Aorta (tissue), 5 donors: ENCODE measurements at regions not wholly inside any gene's neighbourhood (a gene's known extent, or its start where the extent isn't known, plus 50 kb on each side); places are given as distances from the start of the nearest gene placed in this dataset.

Source experiments
- ATAC-seq: fragments of 200-7000 bp; cut with Tn5 transposase; one replicate; pipeline ENCODE4 v1.9.1; 2022; ENCODE audit warnings: moderate library complexity; ENCODE audit not compliant: low FRiP score
- DNase-seq, 2 donors: peaks; one replicate each; pipeline ENCODE4 v3.0.0-alpha.2; 2020
- H3K27ac ChIP-seq, 2 donors: one replicate each; pipeline ENCODE4 v1.5.1; 2013; ENCODE audit warnings: low read length in 2 of 2, mild to moderate bottlenecking in 2 of 2, moderate library complexity in 2 of 2, control low read depth in 1 of 2, inconsistent platforms in 1 of 2, low read depth in 1 of 2
- H3K27me3 ChIP-seq, 2 donors: one replicate each; pipeline ENCODE4 v1.6.1; 2013; ENCODE audit warnings: control low read depth in 1 of 2, low read length in 1 of 2, mild to moderate bottlenecking in 1 of 2, moderate library complexity in 1 of 2; ENCODE audit not compliant: insufficient read depth in 2 of 2, control insufficient read depth in 1 of 2
- H3K36me3 ChIP-seq, 2 donors: one replicate each; pipeline ENCODE4 v1.6.1; 2013; ENCODE audit warnings: control low read depth in 1 of 2, low read length in 1 of 2, mild to moderate bottlenecking in 1 of 2; ENCODE audit not compliant: insufficient read depth in 2 of 2, control insufficient read depth in 1 of 2
- H3K4me1 ChIP-seq, 2 donors: one replicate each; pipeline ENCODE4 v1.6.1; 2013; ENCODE audit warnings: low read length in 2 of 2, control low read depth in 1 of 2, mild to moderate bottlenecking in 1 of 2, moderate library complexity in 1 of 2; ENCODE audit not compliant: insufficient read depth in 2 of 2, control insufficient read depth in 1 of 2
- H3K4me3 ChIP-seq, 2 donors: one replicate each; pipeline ENCODE4 v1.5.1; 2013; ENCODE audit warnings: low read length in 2 of 2, control low read depth in 1 of 2, mild to moderate bottlenecking in 1 of 2
- H3K9me3 ChIP-seq: one replicate; pipeline ENCODE4 v1.6.1; 2013; ENCODE audit warnings: mild to moderate bottlenecking, low read length; ENCODE audit not compliant: control insufficient read depth
- WGBS, 2 donors: extraction: QIAGEN DNeasy Blood & Tissue Kit; methylation state at CpG; one replicate each; pipeline ENCODE4 v1.1.7; 2013; 5-methylcytosine and 5-hydroxymethylcytosine counted together
- intact Hi-C, 2 donors: fragments of 100-400 bp; cut with DNase I; formaldehyde crosslinking; loops; one replicate each; pipeline versions ENCODE4 v1.14.2 to v1.15.0; 2022
- donor health status: healthy with polysubstance abuse.
- donor health status: Bipolar disorder and iron deficiency.
- donor health status: DM: no; HTN: no; CAD: no.
- donor health status: DM: no; HTN: no; CAD: no.
- donor health status: DM: yes; HTN: yes; CAD: no.

- DNase-seq = no peak
- H3K27ac ChIP-seq = no peak overlapping the region
- H3K9me3 ChIP-seq = no peaks in the 10 kb centered on the region
- no peak for ATAC-seq
- intact Hi-C loops = no loop called here
- WGBS, 2 donors = 58 to 72% methylated on average over 1 of the region's 1 CpG
- no peak overlapping the region for H3K4me3 ChIP-seq
- no peaks in the 10 kb centered on the region for H3K36me3 ChIP-seq
- no peaks in the 10 kb centered on the region for H3K27me3 ChIP-seq
- H3K4me1 ChIP-seq = no peaks in the 10 kb centered on the region
These were observed 571.3 kb upstream of the NRG3 start for GRCh38 chr10:81303656-81304055.

- H3K27ac ChIP-seq = no peak overlapping the region
- H3K4me3 ChIP-seq = no peak overlapping the region
- no peaks in the 10 kb centered on the region for H3K27me3 ChIP-seq
- 52 to 61% methylated on average over 4 of the region's 4 CpGs for WGBS, 2 donors
- no peaks in the 10 kb centered on the region for H3K36me3 ChIP-seq
- H3K9me3 ChIP-seq = no peaks in the 10 kb centered on the region
- DNase-seq (no peak), ATAC-seq (no peak)
- H3K4me1 ChIP-seq = no peaks in the 10 kb centered on the region
- intact Hi-C loops = no loop called here
These were observed 567.8 kb upstream of the NRG3 start for GRCh38 chr10:81306971-81307782.

GRCh38 chr10:81309041-81309552, 565.9 kb upstream of the NRG3 start:
- H3K36me3 ChIP-seq = no peaks in the 10 kb centered on the region
- no peaks in the 10 kb centered on the region for H3K9me3 ChIP-seq
- peak in 1 of 2 donors; percentile 60 for DNase-seq
- no peaks in the 10 kb centered on the region for H3K27me3 ChIP-seq
- ATAC-seq = no peak
- H3K4me3 ChIP-seq = no peak overlapping the region
- H3K4me1 ChIP-seq = no peaks in the 10 kb centered on the region
- H3K27ac ChIP-seq = no peak overlapping the region
- intact Hi-C loops = no loop called here
- 94 to 96% methylated on average over 30 to 38 of the region's 38 CpGs for WGBS, 2 donors

GRCh38 chr10:81314471-81314870, 560.5 kb upstream of the NRG3 start:
- H3K36me3 ChIP-seq = no peaks in the 10 kb centered on the region
- no peak overlapping the region for H3K27ac ChIP-seq
- no peak overlapping the region for H3K4me3 ChIP-seq
- no peaks in the 10 kb centered on the region for H3K4me1 ChIP-seq
- intact Hi-C loops = no loop called here
- DNase-seq (no peak), ATAC-seq (no peak)
- no peaks in the 10 kb centered on the region for H3K27me3 ChIP-seq
- 58 to 61% methylated on average over 2 of the region's 2 CpGs for WGBS, 2 donors
- H3K9me3 ChIP-seq = no peaks in the 10 kb centered on the region

GRCh38 chr10:81315026-81315425, 560.0 kb upstream of the NRG3 start:
- no peaks in the 10 kb centered on the region for H3K27me3 ChIP-seq
- 65 to 72% methylated on average over 3 of the region's 3 CpGs for WGBS, 2 donors
- H3K36me3 ChIP-seq = no peaks in the 10 kb centered on the region
- DNase-seq = no peak
- no peaks in the 10 kb centered on the region for H3K9me3 ChIP-seq
- H3K4me1 ChIP-seq = no peaks in the 10 kb centered on the region
- intact Hi-C loops = no loop called here
- H3K27ac ChIP-seq = no peak overlapping the region
- no peak overlapping the region for H3K4me3 ChIP-seq
- no peak for ATAC-seq

- WGBS, 2 donors = 78% methylated on average over 1 of the region's 1 CpG
- no peak overlapping the region for H3K27ac ChIP-seq
These were observed 527.0 kb upstream of the NRG3 start for GRCh38 chr10:81348003-81348402.

GRCh38 chr10:81367132-81367531, 507.9 kb upstream of the NRG3 start:
- Histone ChIP-seq H3K36me3 (no peaks in the 10 kb centered on the region), H3K4me3 (no peak overlapping the region), H3K27ac (no peak overlapping the region), H3K9me3 (no peaks in the 10 kb centered on the region), H3K4me1 (no peaks in the 10 kb centered on the region), H3K27me3 (no peaks in the 10 kb centered on the region)
- WGBS, 2 donors = 4% methylated on average over 2 of the region's 2 CpGs
- DNase-seq (no peak), ATAC-seq (no peak)
- intact Hi-C loops = no loop called here

More at GRCh38 chr10:81348003-81348402, 527.0 kb upstream of the NRG3 start:
- no peak for DNase-seq
- Histone ChIP-seq H3K27me3 (no peaks in the 10 kb centered on the region), H3K9me3 (no peaks in the 10 kb centered on the region), H3K4me3 (no peak overlapping the region), H3K36me3 (no peaks in the 10 kb centered on the region), H3K4me1 (no peaks in the 10 kb centered on the region)
- intact Hi-C loops = no loop called here
- no peak for ATAC-seq

- no peaks in the 10 kb centered on the region for H3K27me3 ChIP-seq
- intact Hi-C loops = no loop called here
- H3K27ac ChIP-seq = no peak overlapping the region
- DNase-seq = no peak
- no peak for ATAC-seq
- no peaks in the 10 kb centered on the region for H3K4me1 ChIP-seq
- no peak overlapping the region for H3K4me3 ChIP-seq
- 74 to 78% methylated on average over 3 of the region's 3 CpGs for whole genome bisulfite sequencing, 2 donors
- peaks cover 2% of the 10 kb centered on the region for H3K9me3 ChIP-seq
- H3K36me3 ChIP-seq = no peaks in the 10 kb centered on the region
These were observed 488.2 kb upstream of the NRG3 start for GRCh38 chr10:81386817-81387216.

GRCh38 chr10:81403451-81403850, 471.5 kb upstream of the NRG3 start:
- no peaks in the 10 kb centered on the region for H3K36me3 ChIP-seq
- 59 to 73% methylated on average over 3 of the region's 3 CpGs for WGBS, 2 donors
- DNase-seq = no peak
- H3K4me1 ChIP-seq = no peaks in the 10 kb centered on the region
- ATAC-seq = no peak
- H3K27me3 ChIP-seq = no peaks in the 10 kb centered on the region
- no peaks in the 10 kb centered on the region for H3K9me3 ChIP-seq
- H3K27ac ChIP-seq = no peak overlapping the region
- no peak overlapping the region for H3K4me3 ChIP-seq
- intact Hi-C loops = no loop called here
